ENCODE measurements at regions not wholly inside any gene's neighbourhood (a gene's known extent, or its start where the extent isn't known, plus 50 kb on each side); places are given as distances from the start of the nearest gene placed in this dataset.

DNA sequence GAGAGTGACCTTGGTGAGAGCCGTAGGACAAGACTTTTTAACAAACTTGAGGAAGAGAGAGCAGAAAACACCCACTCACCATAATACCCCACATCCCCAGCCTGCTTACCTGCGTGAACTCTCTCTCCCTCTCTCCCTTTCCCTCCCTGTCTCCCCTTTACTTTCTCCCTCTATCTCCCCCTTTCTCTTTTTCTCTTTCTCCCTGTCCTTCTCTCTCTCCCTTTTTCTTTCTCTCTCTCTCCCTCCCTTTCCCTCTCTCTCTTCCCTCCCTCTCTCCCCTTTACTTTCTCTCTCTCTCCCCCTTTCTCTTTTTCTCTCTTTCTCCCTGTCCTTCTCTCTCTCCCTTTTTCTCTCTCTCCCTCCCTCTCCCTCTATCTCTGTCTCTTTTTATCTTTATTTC, 464.0 kb upstream of the AUTS2 start:
- TF ChIP-seq POLR2A (IDR thresholded peaks at IDR 0.05) (no peak), EP300 (IDR thresholded peaks at IDR 0.05) (no peak)
- TF ChIP-seq, protein P1, sequence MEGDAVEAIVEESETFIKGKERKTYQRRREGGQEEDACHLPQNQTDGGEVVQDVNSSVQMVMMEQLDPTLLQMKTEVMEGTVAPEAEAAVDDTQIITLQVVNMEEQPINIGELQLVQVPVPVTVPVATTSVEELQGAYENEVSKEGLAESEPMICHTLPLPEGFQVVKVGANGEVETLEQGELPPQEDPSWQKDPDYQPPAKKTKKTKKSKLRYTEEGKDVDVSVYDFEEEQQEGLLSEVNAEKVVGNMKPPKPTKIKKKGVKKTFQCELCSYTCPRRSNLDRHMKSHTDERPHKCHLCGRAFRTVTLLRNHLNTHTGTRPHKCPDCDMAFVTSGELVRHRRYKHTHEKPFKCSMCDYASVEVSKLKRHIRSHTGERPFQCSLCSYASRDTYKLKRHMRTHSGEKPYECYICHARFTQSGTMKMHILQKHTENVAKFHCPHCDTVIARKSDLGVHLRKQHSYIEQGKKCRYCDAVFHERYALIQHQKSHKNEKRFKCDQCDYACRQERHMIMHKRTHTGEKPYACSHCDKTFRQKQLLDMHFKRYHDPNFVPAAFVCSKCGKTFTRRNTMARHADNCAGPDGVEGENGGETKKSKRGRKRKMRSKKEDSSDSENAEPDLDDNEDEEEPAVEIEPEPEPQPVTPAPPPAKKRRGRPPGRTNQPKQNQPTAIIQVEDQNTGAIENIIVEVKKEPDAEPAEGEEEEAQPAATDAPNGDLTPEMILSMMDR (IDR thresholded peaks at IDR 0.05): no peak
